ENCODE measurements at regions not wholly inside any gene's neighbourhood (a gene's known extent, or its start where the extent isn't known, plus 50 kb on each side); places are given as distances from the start of the nearest gene placed in this dataset.
"Not testable (repeated sequence)": the region's sequence is repeated elsewhere in the genome, so short reads cannot be mapped to it uniquely, and the experiment has no call there.

DNA sequence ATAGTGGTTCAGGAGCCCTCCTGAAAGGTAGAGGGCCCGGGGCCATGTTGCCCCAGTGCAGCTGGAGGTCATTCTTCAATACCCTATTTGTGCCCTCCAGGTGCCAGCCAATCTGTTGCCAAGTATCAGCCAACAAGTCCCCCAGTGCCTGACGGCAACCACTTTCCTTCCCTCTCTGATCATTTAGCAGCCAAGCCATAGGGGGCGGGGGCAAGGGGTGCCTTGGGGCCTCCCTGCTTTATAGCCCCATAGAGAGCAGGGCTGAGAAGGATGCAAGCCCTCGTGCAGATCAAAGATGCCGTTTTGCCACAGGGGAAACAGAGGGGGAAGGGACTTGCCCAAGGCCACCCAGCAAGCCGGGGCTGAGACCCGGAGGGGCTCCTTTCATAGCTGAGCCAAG is 149.0 kb upstream of the CHST15 start:
- DNase-seq, result no peak

DNA sequence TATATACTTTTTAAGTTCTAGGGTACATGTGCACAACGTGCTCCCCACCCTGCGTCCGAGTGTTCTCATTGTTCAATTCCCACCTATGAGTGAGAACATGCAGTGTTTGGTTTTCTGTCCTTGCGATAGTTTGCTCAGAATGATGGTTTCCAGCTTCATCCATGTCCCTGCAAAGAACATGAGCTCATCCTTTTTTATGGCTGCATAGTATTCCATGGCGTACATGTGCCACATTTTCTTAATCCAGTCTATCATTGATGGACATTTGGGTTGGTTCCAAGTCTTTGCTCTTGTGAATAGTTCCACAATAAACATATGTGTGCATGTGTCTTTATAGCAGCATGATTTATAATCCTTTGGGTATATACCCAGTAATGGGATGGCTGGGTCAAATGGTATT is 148.1 kb upstream of the CHST15 start:
- not testable (repeated sequence) for DNase-seq

DNA sequence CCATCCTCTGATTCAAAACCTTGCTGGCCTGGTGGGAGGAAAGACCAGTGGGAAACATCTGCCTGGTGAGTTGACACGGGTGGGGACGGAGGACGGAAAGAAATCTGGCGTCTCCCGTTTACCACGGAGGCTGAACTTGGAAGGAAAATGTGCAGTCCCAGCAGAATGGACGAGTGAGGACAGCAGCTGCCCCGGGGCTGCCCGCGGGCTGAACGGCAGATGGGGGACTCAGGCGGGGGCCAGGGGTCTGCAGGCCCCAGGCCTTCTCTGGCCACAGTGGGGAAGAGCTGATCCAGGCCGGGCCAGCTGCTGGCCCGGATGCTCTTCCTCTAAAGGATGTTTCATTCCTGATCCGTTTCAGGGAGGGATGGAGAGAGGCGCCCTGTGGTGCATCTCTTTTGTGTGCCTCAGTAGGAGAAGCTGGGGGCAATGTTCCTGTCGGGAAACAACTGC is 147.5 kb upstream of the CHST15 start:
- DNase-seq, result no peak

DNA sequence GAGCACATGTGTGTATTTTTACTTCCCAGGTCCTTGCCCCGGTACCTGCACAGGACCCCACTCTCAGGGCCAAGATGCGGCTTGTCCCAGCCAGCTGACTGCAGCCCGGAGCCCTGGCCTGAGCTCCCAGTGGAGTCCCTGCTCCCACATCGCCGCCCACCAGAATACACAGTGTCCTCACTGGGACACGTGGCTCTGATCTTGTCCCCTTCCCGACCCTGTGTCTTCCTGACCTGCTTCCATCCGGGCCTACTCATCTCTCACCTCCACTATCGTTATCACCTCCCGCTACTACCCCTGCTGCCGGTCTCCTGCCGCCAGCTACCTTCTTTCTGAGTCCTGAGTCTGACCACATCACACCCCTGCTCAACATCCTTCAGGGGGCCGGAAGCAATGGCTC is 146.3 kb upstream of the CHST15 start:
- DNase-seq, result no peak

DNA sequence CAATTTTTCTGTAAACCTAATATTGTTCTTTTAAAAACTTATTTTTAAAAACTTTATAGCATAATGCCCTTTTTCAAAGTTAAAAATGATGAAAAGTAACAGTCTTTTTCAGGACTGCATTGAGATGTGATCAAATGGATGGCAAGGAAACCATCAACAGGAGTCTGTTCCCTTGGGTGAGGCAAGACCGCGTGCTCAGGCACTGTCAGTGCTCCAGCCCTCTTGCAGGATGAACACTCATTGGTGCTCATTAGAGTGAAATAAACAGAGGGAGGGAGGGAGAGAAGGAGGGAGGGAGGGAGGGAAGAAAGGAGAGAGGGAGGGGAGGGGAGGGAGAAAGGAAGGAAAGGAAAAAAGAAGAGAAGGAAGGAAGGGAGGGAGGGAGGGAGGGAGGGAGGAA is 145.7 kb upstream of the CHST15 start:
- no peak for DNase-seq

DNA sequence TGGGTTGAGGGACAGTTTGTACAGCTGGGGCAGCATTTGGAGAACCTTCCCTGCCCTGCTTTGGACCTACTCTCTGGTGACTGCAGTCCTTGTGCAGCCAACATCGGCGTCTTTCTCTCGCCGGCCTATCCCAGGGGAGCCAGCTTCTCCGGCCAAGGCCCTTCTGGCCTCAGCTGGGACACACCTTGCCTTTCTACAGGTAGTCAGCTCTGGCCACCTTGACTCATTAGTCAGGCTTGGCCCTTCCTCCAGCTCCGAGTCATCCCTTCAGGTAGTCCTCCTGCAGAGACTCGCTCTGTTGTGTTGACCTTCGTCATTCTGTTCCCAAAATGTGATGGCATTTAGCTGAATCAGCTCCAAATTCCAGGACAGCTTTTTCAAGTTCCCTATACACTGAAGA is 145.0 kb upstream of the CHST15 start:
- DNase-seq, result no peak

DNA sequence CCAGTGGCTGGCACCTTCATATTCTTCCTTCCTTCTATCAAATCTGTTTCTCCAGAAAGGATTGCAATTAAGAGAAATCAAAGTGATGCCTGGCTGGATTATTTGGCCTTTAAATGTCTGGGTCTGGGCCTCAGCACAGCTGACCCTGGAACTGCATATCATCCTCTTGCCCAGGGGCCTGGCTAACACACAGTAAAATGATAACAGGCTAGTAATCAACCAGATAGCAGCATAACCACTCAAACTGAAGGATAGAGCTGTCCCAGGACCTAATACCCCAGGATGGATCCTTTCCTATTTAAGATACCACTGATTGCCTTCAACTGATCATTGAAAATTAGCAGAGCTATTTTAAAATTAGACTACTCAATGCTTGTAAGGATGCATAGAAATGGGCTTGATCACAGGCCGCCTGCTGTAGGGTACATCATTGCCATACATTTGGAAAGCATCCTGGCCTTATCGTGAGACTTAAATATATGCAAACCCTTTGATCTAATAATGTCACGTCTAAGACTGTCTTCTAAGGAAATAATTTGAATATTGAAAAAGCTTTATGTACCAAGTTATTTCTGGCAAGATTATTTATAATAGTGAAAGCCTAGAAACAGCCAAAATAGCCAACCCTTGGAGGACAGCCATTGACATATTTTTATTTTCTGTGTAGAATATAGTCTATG is 144.0 kb upstream of the CHST15 start:
- no peak for DNase-seq

DNA sequence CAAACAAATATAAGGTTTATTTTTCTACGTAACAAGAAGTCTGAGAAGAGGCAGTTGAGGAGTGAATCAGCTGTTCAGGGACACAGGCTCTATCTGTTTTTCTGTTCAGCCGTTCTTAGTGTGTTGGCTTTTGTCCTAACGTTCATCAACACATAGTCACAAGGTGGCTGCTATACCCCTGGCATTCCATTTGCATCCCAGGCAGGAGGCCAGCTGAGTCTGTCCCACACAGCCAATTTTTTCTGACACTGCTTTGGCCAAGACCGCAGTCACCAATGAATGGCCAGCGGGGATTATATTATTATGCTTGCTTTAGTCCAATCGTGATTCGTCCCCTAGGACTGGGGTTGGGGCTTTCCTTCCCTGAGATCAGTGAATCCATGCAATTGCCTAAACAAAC is 143.4 kb upstream of the CHST15 start:
- DNase-seq, result no peak

DNA sequence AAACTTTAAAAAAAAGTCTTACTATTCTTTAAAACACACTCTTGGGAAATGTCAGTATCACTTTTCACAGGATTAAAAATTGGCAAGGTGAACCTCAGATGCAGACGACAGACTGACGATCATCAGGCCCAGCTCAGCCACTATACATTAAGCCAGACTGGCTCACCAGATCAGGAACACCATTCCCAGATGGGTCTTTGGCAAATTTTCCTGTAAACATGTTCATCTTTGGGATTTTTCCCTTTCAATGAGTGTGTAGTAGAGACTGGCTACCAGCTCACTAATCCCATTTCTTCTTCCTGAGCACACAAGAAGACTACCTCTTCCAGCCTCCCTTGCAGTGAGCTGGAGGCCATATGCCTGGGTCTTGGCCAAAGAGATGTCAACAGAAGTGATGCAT is 142.7 kb upstream of the CHST15 start:
- DNase-seq, result no peak

DNA sequence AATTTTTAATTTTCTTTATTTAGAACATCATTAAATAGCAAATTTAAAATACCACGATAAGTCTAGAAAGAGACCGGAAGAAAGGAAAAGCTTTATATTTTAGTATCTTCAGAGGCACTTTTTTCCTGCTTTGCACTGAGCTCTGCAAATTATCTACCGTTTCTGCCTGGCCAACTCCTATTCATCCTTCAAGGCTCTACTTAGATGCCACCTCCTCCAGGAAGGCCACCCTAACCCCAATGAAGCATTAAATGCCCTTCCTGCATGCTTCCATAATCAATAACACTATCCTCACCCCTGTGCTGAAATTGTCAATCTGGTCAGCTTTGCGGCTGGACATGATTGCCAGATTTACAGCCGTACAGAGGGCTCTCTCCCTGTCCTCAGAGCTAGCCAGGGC is 141.8 kb upstream of the CHST15 start:
- no peak for DNase-seq

DNA sequence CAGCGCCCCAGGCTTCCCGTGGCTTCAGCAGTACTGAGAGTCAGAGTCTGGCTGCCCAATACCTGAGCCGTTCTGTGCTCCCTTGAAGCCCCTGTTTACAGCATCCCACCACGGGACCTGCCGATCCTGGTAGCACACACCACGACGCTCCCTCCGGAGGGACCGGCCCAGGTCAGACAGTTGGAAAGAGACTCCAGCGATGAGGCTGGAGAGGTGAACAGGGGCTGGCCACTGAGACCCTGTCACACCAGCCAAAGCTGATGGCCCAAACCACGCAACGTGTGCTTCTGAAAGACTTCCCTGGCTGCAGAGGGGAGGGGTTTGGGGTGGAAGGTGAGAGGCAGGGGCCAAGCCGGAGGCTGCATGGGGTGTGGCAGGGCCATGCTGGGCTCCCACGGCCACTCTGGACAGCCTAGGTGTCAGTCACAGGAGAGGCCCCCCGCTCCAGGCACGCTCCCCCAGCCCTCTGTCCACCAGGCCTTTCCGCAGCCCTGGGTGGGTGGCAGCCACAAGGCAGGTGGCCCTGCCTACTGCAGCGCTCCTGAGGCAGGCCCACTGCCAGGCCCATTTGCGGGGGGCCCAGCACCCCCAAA is 140.2 kb upstream of the CHST15 start:
- DNase-seq, result no peak

DNA sequence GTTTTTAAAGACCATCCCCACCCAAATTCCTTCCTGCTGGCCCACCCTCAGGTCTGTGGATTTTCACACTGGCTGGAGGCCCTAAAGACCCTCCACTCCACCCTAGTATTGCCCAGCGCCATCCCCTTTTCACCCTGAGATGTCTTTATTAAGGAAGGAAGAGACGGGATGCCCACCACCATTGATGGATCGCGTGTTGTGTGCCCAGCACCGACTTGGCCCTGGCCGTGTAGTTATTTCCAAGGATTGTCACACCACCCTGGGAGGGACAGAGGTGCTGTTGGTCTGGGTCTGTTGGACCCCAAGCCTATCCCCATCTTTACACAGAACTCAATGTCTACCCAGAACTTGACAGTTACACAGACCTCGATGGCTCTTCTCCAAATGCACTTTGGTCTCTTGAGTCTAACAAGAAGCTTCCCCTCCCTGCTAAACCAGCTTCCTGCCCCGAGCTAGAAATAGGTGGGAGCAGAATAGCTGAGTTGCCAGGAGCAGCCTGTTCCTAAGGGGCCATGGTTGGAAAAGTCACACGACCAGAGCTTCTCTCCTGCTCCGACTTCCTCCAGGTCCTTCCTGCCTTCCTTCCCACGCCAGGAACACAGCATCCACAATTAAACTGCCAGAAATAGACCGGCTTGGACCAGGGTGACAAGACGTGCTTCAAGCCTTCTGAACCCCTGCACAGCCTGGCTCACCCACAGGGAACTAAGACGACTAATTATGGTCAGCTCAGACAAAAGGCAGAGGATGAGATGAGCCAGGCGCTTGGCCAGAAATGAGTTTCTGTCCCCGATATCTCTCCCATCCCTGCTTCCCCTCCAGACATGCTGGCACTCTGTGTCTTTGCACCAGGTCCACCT is 139.5 kb upstream of the CHST15 start:
- DNase-seq, result no peak

DNA sequence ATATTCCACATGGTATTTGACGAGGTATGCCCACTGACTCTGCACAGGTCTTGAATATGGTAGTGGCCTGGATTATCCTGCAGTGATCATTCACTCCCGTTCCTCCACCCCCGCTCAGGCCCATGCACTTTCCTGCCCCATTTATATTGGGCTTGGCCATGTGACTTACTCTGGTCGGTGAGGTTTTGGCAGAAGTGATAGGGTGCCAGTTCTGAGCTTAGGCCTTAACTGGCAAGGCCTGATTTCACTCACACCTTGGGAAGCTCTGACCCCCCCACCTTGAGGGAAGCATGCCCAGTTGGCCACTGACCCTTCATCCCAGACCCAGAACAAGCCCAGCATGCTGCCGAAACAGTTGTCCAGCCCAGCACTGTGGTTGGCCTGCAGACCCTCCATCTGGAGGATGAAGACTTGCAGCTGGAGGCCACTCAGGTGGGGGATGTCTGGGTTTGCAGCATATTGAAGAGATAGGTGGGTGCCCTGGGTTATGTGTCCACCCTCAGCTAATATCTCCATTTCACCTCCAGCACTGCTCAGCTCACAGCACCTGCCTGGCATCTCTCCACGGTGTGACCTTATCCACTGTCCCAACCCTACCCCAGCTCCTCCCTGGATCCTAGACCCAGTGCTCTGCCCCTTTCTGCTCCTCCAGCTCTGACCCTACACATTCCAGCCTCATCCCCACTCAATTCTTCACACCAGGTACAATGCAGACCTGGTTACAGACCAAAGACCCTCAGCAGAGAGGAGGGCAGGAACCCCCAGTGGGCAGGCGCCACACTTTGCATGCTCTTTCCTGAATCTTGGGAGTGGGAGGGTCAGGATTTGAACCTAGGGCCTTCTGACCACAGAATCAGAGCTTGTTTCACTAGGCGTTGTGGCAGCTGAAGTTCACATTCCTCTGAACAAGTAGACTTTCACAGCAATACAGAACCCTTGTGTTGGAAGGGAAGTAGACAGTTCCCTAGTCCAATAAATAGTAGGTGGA is 138.1 kb upstream of the CHST15 start:
- DNase-seq, result no peak

DNA sequence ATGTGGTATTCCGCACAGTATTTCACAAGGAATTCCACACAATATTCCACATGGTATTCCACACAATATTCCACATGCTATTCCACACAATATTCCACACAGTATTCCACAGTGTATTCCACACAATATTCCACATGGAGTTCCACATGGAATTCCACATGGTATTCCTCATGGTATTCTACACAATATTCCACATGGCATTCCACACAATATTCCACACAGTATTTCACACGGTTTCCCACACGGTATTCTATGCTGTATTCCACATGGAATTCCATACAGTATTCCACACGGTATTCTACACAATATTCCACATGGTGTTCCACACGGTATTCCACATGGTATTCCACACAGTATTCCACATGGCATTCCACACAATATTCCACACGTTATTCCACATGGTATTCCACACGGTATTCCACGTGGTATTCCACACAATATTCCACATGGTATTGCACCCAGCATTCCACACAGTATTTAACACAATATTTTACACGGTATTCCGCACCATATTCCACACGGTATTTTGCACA is 137.3 kb upstream of the CHST15 start:
- DNase-seq, result no peak

DNA sequence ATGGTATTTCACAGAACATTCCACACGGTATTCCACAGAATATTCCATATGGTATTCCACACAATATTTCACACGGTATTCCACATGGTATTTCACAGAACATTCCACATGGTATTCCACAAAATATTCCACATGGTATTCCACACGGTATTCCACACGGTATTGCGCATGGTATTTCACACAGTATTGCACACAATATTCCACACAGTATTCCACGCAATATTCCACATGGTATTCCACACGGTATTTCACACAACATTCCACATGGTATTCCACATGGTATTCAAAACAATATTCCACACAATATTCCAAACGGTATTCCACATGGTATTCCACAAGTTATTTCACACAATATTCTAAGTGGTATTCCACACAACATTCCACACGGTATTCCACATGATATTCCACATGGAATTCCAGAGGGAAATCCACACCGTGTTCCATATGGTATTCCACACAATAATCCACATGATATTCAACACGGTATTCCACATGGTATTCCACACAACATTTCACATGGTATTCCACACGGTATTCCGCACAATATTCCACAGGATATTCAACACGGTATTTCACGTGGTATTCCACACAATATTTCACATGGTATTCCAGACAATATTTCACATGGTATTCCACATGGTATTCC is 136.7 kb upstream of the CHST15 start:
- no peak for DNase-seq

DNA sequence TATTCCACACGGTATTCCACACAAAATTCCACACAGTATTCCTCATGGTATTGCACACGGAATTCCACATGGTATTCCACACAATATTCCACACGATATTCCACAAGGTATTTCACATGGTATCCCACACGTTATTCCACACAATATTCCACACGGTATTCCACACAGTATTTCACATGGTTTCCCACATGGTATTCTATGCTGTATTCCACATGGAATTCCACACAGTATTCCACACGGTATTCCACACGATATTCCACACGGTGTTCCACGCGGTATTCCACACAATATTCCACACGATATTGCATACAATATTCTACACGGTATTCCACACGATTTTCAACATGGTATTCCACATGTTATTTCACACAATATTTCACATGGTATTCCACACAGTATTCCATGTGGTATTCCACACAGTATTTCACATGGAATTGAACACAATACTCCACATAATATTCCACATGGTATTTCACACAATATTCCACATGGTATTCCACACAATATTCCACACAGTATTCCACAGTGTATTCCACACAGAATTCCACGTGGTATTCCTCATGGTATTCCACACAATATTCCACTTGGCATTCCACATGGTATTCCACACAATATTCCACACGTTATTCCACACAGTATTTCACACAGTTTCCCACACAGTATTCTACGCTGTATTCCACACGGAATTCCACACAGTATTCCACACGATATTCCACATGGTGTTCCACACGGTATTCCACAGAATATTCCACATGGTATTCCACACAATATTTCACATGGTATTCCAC is 136.0 kb upstream of the CHST15 start:
- DNase-seq, result no peak

DNA sequence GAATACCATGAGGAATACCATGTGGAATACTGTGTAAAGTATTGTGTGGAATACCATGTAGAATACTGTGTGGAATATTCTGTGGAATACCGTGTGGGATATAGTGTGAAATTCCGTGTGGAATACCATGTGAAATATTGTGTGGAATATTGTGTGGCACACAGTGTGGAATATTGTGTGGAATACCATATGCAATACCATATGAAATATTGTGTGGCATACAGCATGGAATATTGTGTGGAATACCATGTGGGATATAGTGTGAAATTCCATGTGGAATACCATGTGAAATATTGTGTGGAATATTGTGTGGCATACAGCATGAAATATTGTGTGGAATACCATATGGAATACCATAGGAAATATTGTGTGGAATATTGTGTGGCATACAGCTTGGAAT is 135.1 kb upstream of the CHST15 start:
- no peak for DNase-seq

DNA sequence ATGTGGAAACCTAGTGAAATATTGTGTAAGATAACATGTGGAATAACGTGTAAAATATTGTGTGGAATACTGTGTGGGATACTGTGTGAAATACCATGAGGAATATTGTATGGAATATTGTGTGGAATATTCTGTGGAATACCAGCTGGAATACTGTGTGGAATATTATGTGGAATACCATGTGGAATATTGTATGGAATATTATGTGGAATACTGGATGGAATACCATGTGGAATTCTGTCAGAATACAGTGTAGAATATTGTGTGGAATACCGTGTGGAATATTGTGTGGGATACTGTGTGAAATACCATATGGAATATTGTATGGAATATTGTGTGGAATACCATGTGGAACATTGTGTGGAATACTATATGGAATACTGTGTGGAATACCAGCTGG is 134.6 kb upstream of the CHST15 start:
- no peak for DNase-seq

DNA sequence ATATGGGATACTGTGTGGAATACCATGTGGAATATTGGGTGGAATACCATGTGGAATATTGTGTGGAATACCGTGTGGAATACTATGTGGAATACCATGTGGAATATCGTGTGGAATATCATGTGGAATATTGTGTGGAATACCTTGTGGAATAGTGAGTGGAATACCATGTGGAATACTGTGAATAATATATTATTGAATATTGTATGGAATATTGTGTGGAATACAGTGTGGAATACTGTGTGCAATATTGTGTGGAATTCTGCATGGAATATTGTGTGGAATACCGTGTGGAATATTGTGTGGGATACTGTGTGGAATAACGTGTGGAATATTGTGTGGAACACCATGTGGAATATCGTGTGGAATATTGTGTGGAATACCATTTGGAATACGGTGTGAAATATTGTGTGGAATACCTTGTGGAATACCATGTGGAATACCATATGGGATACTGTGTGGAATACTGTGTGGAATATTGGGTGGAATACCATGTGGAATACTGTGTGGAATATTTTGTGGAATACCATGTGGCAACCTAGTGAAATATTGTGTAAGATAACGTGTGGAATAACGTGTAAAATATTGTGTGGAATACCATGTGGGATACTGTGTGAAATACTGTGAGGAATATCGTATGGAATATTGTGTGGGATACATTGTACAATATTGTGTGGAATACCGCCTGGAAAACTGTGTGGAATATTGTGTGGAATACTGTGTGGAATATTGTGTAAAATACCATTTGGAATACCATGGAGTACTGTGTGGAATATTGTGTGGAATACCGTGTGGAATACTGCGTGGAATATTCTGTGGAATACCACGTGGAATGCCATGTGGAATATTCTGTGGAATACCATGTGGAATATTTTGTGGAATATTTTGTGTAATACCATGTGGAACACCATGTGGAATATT is 133.9 kb upstream of the CHST15 start:
- DNase-seq, result no peak
